ENCODE measurements at regions not wholly inside any gene's neighbourhood (a gene's known extent, or its start where the extent isn't known, plus 50 kb on each side); places are given as distances from the start of the nearest gene placed in this dataset.

- intact Hi-C loops (cut with DNase I; ENCODE audit: low total_unique reads): no loop called here
- H3K4me3 ChIP-seq (ENCODE audit: low read depth, poor library complexity, severe bottlenecking): no peak overlapping the region
- WGBS, 2 donors: 68 to 79% methylated on average over 1 of the region's 1 CpG
Measured at GRCh38 chr18:71352618-71353017, 1063.8 kb downstream of the SOCS6 start.

GRCh38 chr18:71336576-71337210 is 1047.8 kb downstream of the SOCS6 start:
- intact Hi-C loops (cut with DNase I; ENCODE audit: low total_unique reads): no loop called here
- TF ChIP-seq CTCF (IDR thresholded peaks at IDR 0.05): no peak
- TF ChIP-seq POLR2A (IDR thresholded peaks at IDR 0.05): no peak
- no peak overlapping the region for H3K4me3 ChIP-seq (ENCODE audit: low read depth, poor library complexity, severe bottlenecking)
- no peak for DNase-seq (ENCODE audit: low spot score in 2 of 2)
- WGBS, 2 donors: 49 to 50% methylated on average over 6 of the region's 6 CpGs

More at GRCh38 chr18:71352618-71353017, 1063.8 kb downstream of the SOCS6 start:
- no peak for DNase-seq (ENCODE audit: low spot score in 2 of 2)
- TF ChIP-seq POLR2A (IDR thresholded peaks at IDR 0.05) (no peak), CTCF (IDR thresholded peaks at IDR 0.05) (no peak)

GRCh38 chr18:71329563-71329962 is 1040.7 kb downstream of the SOCS6 start:
- DNase-seq (ENCODE audit: low spot score in 2 of 2): no peak
- WGBS, 2 donors: 84 to 95% methylated on average over 2 of the region's 2 CpGs
- intact Hi-C loops (cut with DNase I; ENCODE audit: low total_unique reads): no loop called here
- no peak for TF ChIP-seq CTCF (IDR thresholded peaks at IDR 0.05)
- TF ChIP-seq POLR2A (IDR thresholded peaks at IDR 0.05): no peak
- H3K4me3 ChIP-seq (ENCODE audit: low read depth, poor library complexity, severe bottlenecking): no peak overlapping the region

- 93 to 94% methylated on average over 3 of the region's 3 CpGs for WGBS, 2 donors
- no peak overlapping the region for H3K4me3 ChIP-seq (ENCODE audit: low read depth, poor library complexity, severe bottlenecking)
- DNase-seq (ENCODE audit: low spot score in 2 of 2): no peak
- TF ChIP-seq POLR2A (IDR thresholded peaks at IDR 0.05) (no peak), CTCF (IDR thresholded peaks at IDR 0.05) (no peak)
- intact Hi-C loops (cut with DNase I; ENCODE audit: low total_unique reads): no loop called here
Measured at GRCh38 chr18:71329114-71329513, 1040.3 kb downstream of the SOCS6 start.

GRCh38 chr18:71327850-71328249 is 1039.0 kb downstream of the SOCS6 start:
- intact Hi-C loops (cut with DNase I; ENCODE audit: low total_unique reads): no loop called here
- TF ChIP-seq POLR2A (IDR thresholded peaks at IDR 0.05) (no peak), CTCF (IDR thresholded peaks at IDR 0.05) (no peak)
- H3K4me3 ChIP-seq (ENCODE audit: low read depth, poor library complexity, severe bottlenecking): no peak overlapping the region
- DNase-seq (ENCODE audit: low spot score in 2 of 2): no peak
- WGBS, 2 donors: 9 to 12% methylated on average over 1 of the region's 1 CpG

GRCh38 chr18:71327441-71327840 is 1038.6 kb downstream of the SOCS6 start:
- intact Hi-C loops (cut with DNase I; ENCODE audit: low total_unique reads): no loop called here
- TF ChIP-seq POLR2A (IDR thresholded peaks at IDR 0.05): no peak
- TF ChIP-seq CTCF (IDR thresholded peaks at IDR 0.05): no peak
- no peak for DNase-seq (ENCODE audit: low spot score in 2 of 2)
- no peak overlapping the region for H3K4me3 ChIP-seq (ENCODE audit: low read depth, poor library complexity, severe bottlenecking)
- WGBS, 2 donors: 18 to 28% methylated on average over 5 of the region's 5 CpGs
